Keratinocyte (primary cell): ENCODE measurements at regions not wholly inside any gene's neighbourhood (a gene's known extent, or its start where the extent isn't known, plus 50 kb on each side); places are given as distances from the start of the nearest gene placed in this dataset.

ENCODE experiments used
- DNase-seq: peaks from one replicate; pipeline ENCODE4 v3.0.0-alpha.2; 2011; ENCODE audit warnings: low read depth, missing footprints, low spot score
- FAIRE-seq: peaks from 2 replicates; lab custom pipeline; 2011; peaks lifted over from hg19 to GRCh38; lab: Jason Lieb, UNC
- H2AFZ ChIP-seq: 2 replicates; pipeline ENCODE4 v1.6.0; 2012; ENCODE audit warnings: low read length, control low read depth, inconsistent platforms; ENCODE audit not compliant: control insufficient read depth
- H3K27ac ChIP-seq: 2 replicates; pipeline ENCODE4 v1.5.1; 2011; ENCODE audit warnings: low read length; ENCODE audit not compliant: control insufficient read depth, insufficient read depth
- H3K27me3 ChIP-seq: 3 replicates; pipeline ENCODE4 v1.6.0; 2011; ENCODE audit warnings: low read length; ENCODE audit not compliant: control insufficient read depth, insufficient read depth; ENCODE audit errors: extremely low read depth
- H3K36me3 ChIP-seq, 2 experiments: 2 replicates in 1 of 2; 3 replicates in 1 of 2; pipeline ENCODE4 v1.5.1; 2011; ENCODE audit warnings: low read length in 2 of 2, mild to moderate bottlenecking in 1 of 2; ENCODE audit not compliant: control insufficient read depth in 2 of 2, insufficient read depth in 2 of 2; ENCODE audit errors: extremely low read depth in 1 of 2
- H3K4me1 ChIP-seq: 3 replicates; pipeline ENCODE4 v1.5.1; 2011; ENCODE audit warnings: low read length; ENCODE audit not compliant: control insufficient read depth, insufficient read depth; ENCODE audit errors: extremely low read depth
- H3K4me2 ChIP-seq: 3 replicates; pipeline ENCODE4 v1.6.0; 2011; ENCODE audit warnings: low read depth, low read length; ENCODE audit not compliant: control insufficient read depth, insufficient read depth; ENCODE audit errors: extremely low read depth
- H3K4me3 ChIP-seq, 3 experiments: fragments of 200-600 bp in 1 of 3; sonication (generic) in 1 of 3; 2 replicates in 2 of 3; 3 replicates in 1 of 3; pipeline ENCODE4 v1.5.1; 2011 to 2016; ENCODE audit warnings: low read length in 3 of 3, mild to moderate bottlenecking in 3 of 3, control low read depth in 2 of 3, inconsistent platforms in 1 of 3, low read depth in 1 of 3, mixed read lengths in 1 of 3, mixed run types in 1 of 3, moderate library complexity in 1 of 3; ENCODE audit not compliant: control insufficient read depth in 2 of 3, insufficient read depth in 2 of 3; ENCODE audit errors: extremely low read depth in 1 of 3
- H3K79me2 ChIP-seq: 2 replicates; pipeline ENCODE4 v1.6.0; 2012; ENCODE audit warnings: low read length; ENCODE audit not compliant: control insufficient read depth, insufficient read depth
- H3K9ac ChIP-seq: 3 replicates; pipeline ENCODE4 v1.6.0; 2011; ENCODE audit warnings: low read length; ENCODE audit not compliant: control insufficient read depth, insufficient read depth; ENCODE audit errors: extremely low read depth
- H3K9me1 ChIP-seq: 3 replicates; pipeline ENCODE4 v1.6.0; 2011; ENCODE audit warnings: low read length; ENCODE audit not compliant: control insufficient read depth, insufficient read depth; ENCODE audit errors: extremely low read depth
- H3K9me3 ChIP-seq: 2 replicates; pipeline ENCODE4 v1.5.1; 2012; ENCODE audit warnings: low read depth, low read length; ENCODE audit not compliant: control insufficient read depth
- H4K20me1 ChIP-seq: 3 replicates; pipeline ENCODE4 v1.6.0; 2011; ENCODE audit warnings: low read length; ENCODE audit not compliant: control insufficient read depth, insufficient read depth; ENCODE audit errors: extremely low read depth
- CTCF ChIP-seq, 3 experiments: IDR thresholded peaks in 1 of 3; conservative IDR thresholded peaks in 1 of 3; optimal IDR thresholded peaks in 1 of 3; 2 replicates in 2 of 3; 3 replicates in 1 of 3; pipeline versions ENCODE3 to v1.5.1; 2011; ENCODE audit warnings: low read length in 3 of 3, mild to moderate bottlenecking in 3 of 3, moderate library complexity in 2 of 3, control low read depth in 1 of 3, inconsistent platforms in 1 of 3; ENCODE audit not compliant: insufficient read depth in 2 of 3; ENCODE audit errors: extremely low read depth in 1 of 3
- EZH2 ChIP-seq: IDR thresholded peaks from one replicate; pipeline ENCODE4 v1.6.1; 2012; ENCODE audit warnings: inconsistent platforms, mild to moderate bottlenecking, low read length, moderate library complexity
- dilution Hi-C: fragments of 300-500 bp; cut with MboI; formaldehyde crosslinking; loops from one replicate; pipeline ENCODE4 v1.7.0; 2020; ENCODE audit warnings: low sequenced_read_pairs; ENCODE audit not compliant: extremely low pct_ligation_motif_present

- no peak overlapping the region for H3K4me2 ChIP-seq
- H3K27ac ChIP-seq, result no peak overlapping the region
- H3K27me3 ChIP-seq, result no peaks in the 10 kb centered on the region
- H2AFZ ChIP-seq, result no peak overlapping the region
- no peaks in the 10 kb centered on the region for H3K36me3 ChIP-seq
- FAIRE-seq (no peak), DNase-seq (no peak)
- H3K9ac ChIP-seq, result no peak overlapping the region
- dilution Hi-C loops, result no loop called here
- H3K4me1 ChIP-seq, result no peaks in the 10 kb centered on the region
- no peaks in the 10 kb centered on the region for H4K20me1 ChIP-seq
- no peak for TF ChIP-seq EZH2
- TF ChIP-seq CTCF (optimal IDR thresholded peaks at IDR 0.05 in 1 of 3, IDR thresholded peaks at IDR 0.05 in 1 of 3, conservative IDR thresholded peaks at IDR 0.05 in 1 of 3; ENCODE audit: extremely low read depth in 1 of 3, insufficient read depth in 2 of 3, low read length in 3 of 3), result no peak
- no peaks in the 10 kb centered on the region for H3K9me3 ChIP-seq
- no peaks in the 10 kb centered on the region for H3K79me2 ChIP-seq
- no peaks in the 10 kb centered on the region for H3K9me1 ChIP-seq
- H3K4me3 ChIP-seq, result no peak overlapping the region
Measured at GRCh38 chr11:116168459-116168787, 604.4 kb downstream of the BUD13 start.

- H3K9me1 ChIP-seq, result no peaks in the 10 kb centered on the region
- no peak overlapping the region for H3K9ac ChIP-seq
- H3K4me3 ChIP-seq, result no peak overlapping the region
- dilution Hi-C loops, result no loop called here
- H3K4me2 ChIP-seq, result no peak overlapping the region
- H3K27ac ChIP-seq, result no peak overlapping the region
- FAIRE-seq (no peak), DNase-seq (no peak)
- no peaks in the 10 kb centered on the region for H4K20me1 ChIP-seq
- H3K36me3 ChIP-seq, result no peaks in the 10 kb centered on the region
- no peak overlapping the region for H2AFZ ChIP-seq
- no peaks in the 10 kb centered on the region for H3K9me3 ChIP-seq
- H3K4me1 ChIP-seq, result no peaks in the 10 kb centered on the region
- H3K27me3 ChIP-seq, result peaks cover 1% of the 10 kb centered on the region
- no peak for TF ChIP-seq CTCF (optimal IDR thresholded peaks at IDR 0.05 in 1 of 3, IDR thresholded peaks at IDR 0.05 in 1 of 3, conservative IDR thresholded peaks at IDR 0.05 in 1 of 3; ENCODE audit: extremely low read depth in 1 of 3, insufficient read depth in 2 of 3, low read length in 3 of 3)
- no peak for TF ChIP-seq EZH2
- no peaks in the 10 kb centered on the region for H3K79me2 ChIP-seq
Measured at GRCh38 chr11:116167706-116168458, 604.9 kb downstream of the BUD13 start.
